Breast epithelium (tissue), 3 donors: ENCODE measurements at regions not wholly inside any gene's neighbourhood (a gene's known extent, or its start where the extent isn't known, plus 50 kb on each side); places are given as distances from the start of the nearest gene placed in this dataset.

Experiments used
- CTCF ChIP-seq, 3 donors: fragments of 450-650 bp; IDR thresholded peaks; one replicate each; pipeline ENCODE4 v1.5.1; 2016 to 2017; ENCODE audit warnings: antibody characterized with exemption in 3 of 3, mild to moderate bottlenecking in 3 of 3, moderate library complexity in 3 of 3
- POLR2A ChIP-seq: fragments of 450-650 bp; IDR thresholded peaks from one replicate; pipeline ENCODE4 v1.6.1; 2016; ENCODE audit warnings: antibody characterized with exemption, mild to moderate bottlenecking, moderate library complexity

- TF ChIP-seq CTCF (IDR thresholded peaks at IDR 0.05): no peak
- TF ChIP-seq POLR2A: no peak
These were observed 53.0 kb upstream of the PRR5 start for GRCh38 chr22:44648821-44649565.
